DND-41 (cell line): ENCODE measurements at regions not wholly inside any gene's neighbourhood (a gene's known extent, or its start where the extent isn't known, plus 50 kb on each side); places are given as distances from the start of the nearest gene placed in this dataset.

Experiments used
- EZH2 ChIP-seq: IDR thresholded peaks from 3 replicates; pipeline ENCODE4 v1.6.1; 2012; ENCODE audit warnings: borderline replicate concordance, low read depth, mild to moderate bottlenecking, moderate library complexity, low read length, inconsistent platforms; ENCODE audit not compliant: severe bottlenecking
- TF ChIP-seq, protein P1 (sequence below): IDR thresholded peaks from 2 replicates; pipeline ENCODE4 v1.5.1; 2012; ENCODE audit warnings: borderline replicate concordance, low read length, moderate library complexity, mild to moderate bottlenecking; ENCODE audit not compliant: poor library complexity, severe bottlenecking; ENCODE audit errors: extremely low read depth

- TF ChIP-seq, protein P1, sequence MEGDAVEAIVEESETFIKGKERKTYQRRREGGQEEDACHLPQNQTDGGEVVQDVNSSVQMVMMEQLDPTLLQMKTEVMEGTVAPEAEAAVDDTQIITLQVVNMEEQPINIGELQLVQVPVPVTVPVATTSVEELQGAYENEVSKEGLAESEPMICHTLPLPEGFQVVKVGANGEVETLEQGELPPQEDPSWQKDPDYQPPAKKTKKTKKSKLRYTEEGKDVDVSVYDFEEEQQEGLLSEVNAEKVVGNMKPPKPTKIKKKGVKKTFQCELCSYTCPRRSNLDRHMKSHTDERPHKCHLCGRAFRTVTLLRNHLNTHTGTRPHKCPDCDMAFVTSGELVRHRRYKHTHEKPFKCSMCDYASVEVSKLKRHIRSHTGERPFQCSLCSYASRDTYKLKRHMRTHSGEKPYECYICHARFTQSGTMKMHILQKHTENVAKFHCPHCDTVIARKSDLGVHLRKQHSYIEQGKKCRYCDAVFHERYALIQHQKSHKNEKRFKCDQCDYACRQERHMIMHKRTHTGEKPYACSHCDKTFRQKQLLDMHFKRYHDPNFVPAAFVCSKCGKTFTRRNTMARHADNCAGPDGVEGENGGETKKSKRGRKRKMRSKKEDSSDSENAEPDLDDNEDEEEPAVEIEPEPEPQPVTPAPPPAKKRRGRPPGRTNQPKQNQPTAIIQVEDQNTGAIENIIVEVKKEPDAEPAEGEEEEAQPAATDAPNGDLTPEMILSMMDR: no peak
- TF ChIP-seq EZH2: no peak
Observed at GRCh38 chr12:13342971-13343370, 146.4 kb downstream of the EMP1 start.
